Ovary (tissue), 7 donors: ENCODE measurements at regions not wholly inside any gene's neighbourhood (a gene's known extent, or its start where the extent isn't known, plus 50 kb on each side); places are given as distances from the start of the nearest gene placed in this dataset.

Experiments
- DNase-seq, 5 donors: peaks; one replicate each; pipeline ENCODE4 v3.0.0-alpha.2; 2019 to 2020
- H3K27ac ChIP-seq, 2 donors: fragments of 200-600 bp; one replicate each; pipeline versions ENCODE4 v1.5.1 to v1.8.0; 2019 to 2022
- H3K27me3 ChIP-seq: fragments of 200-600 bp; one replicate; pipeline ENCODE4 v1.8.0; 2022
- H3K36me3 ChIP-seq: fragments of 200-600 bp; sonication (generic); one replicate; pipeline ENCODE4 v1.5.1; 2019
- H3K4me1 ChIP-seq: one replicate; pipeline ENCODE4 v1.8.1; 2013; ENCODE audit warnings: mild to moderate bottlenecking, moderate library complexity; ENCODE audit not compliant: insufficient read depth
- H3K4me3 ChIP-seq: fragments of 200-600 bp; sonication (generic); one replicate; pipeline ENCODE4 v1.5.1; 2017
- H3K9me3 ChIP-seq, 2 donors: fragments of 200-600 bp in 1 of 2; sonication (generic) in 1 of 2; one replicate each; pipeline versions ENCODE4 v1.5.1 to v1.8.1; 2013 to 2019; ENCODE audit warnings: mild to moderate bottlenecking in 1 of 2, moderate library complexity in 1 of 2
- CTCF ChIP-seq, 3 donors: fragments of 450-650 bp in 2 of 3; fragments of 200-600 bp in 1 of 3; IDR thresholded peaks; one replicate each; pipeline versions ENCODE4 v1.5.1 to v1.8.0; 2016 to 2022; ENCODE audit warnings: antibody characterized with exemption in 3 of 3, mild to moderate bottlenecking in 1 of 3
- EP300 ChIP-seq: sonication (generic); formaldehyde crosslinking; IDR thresholded peaks from one replicate; pipeline ENCODE4 v1.6.1; 2017; ENCODE audit warnings: antibody characterized with exemption
- POLR2A ChIP-seq: fragments of 450-650 bp; IDR thresholded peaks from one replicate; pipeline ENCODE4 v1.6.1; 2017; ENCODE audit warnings: antibody characterized with exemption, mild to moderate bottlenecking, moderate library complexity
- WGBS, 3 donors: extraction: QIAGEN DNeasy Blood & Tissue Kit in 1 of 3; methylation state at CpG; one replicate each; pipeline versions ENCODE4 v1.1.5 to v1.1.7; 2013 to 2017; 5-methylcytosine and 5-hydroxymethylcytosine counted together
- intact Hi-C, 4 donors: fragments of 100-400 bp; cut with DNase I; formaldehyde crosslinking; loops; one replicate each; pipeline versions ENCODE4 v1.11.0 to v1.15.1; 2022 to 2023
- donor health status: DM: no; HTN: no; CAD: no; lungs with moderate emphysema.
- donor health status: DM: no; HTN: no; CAD: no.
- donor health status: Bipolar disorder and iron deficiency.
- donor health status: DM: no; HTN: no; CAD: no.
- donor health status: DM: yes; HTN: yes; CAD: no.

- 58 to 74% (median 73%) methylated on average over 2 of the region's 2 CpGs for WGBS, 3 donors
Measured at GRCh38 chr3:132187746-132188145, 129.5 kb upstream of the ACP3 start.

GRCh38 chr3:132189601-132190000, 127.6 kb upstream of the ACP3 start:
- Histone ChIP-seq H3K27me3 (no peaks in the 10 kb centered on the region), H3K27ac (no peak overlapping the region), H3K4me1 (no peaks in the 10 kb centered on the region), H3K36me3 (no peaks in the 10 kb centered on the region), H3K9me3 (no peaks in the 10 kb centered on the region), H3K4me3 (no peak overlapping the region)
- 16 to 24% (median 19%) methylated on average over 3 of the region's 3 CpGs for WGBS, 3 donors
- TF ChIP-seq POLR2A (no peak), EP300 (no peak), CTCF (IDR thresholded peaks at IDR 0.05) (no peak)
- intact Hi-C loops, result no loop called here
- DNase-seq, result no peak

More at GRCh38 chr3:132187746-132188145, 129.5 kb upstream of the ACP3 start:
- no peak overlapping the region for H3K27ac ChIP-seq
- no peaks in the 10 kb centered on the region for H3K9me3 ChIP-seq
- no peaks in the 10 kb centered on the region for H3K27me3 ChIP-seq
- no peak overlapping the region for H3K4me3 ChIP-seq
- no peak for DNase-seq
- TF ChIP-seq EP300 (no peak), CTCF (IDR thresholded peaks at IDR 0.05) (no peak), POLR2A (no peak)
- no peaks in the 10 kb centered on the region for H3K4me1 ChIP-seq
- intact Hi-C loops, result no loop called here
- H3K36me3 ChIP-seq, result no peaks in the 10 kb centered on the region

GRCh38 chr3:132196113-132196512, 121.1 kb upstream of the ACP3 start:
- intact Hi-C loops, result no loop called here
- 35 to 77% (median 60%) methylated on average over 1 of the region's 1 CpG for WGBS, 3 donors
- DNase-seq, result no peak

GRCh38 chr3:132198516-132198915, 118.7 kb upstream of the ACP3 start:
- Histone ChIP-seq H3K27me3 (no peaks in the 10 kb centered on the region), H3K9me3 (no peaks in the 10 kb centered on the region), H3K27ac (no peak overlapping the region), H3K4me3 (no peak overlapping the region), H3K36me3 (no peaks in the 10 kb centered on the region), H3K4me1 (no peaks in the 10 kb centered on the region)
- TF ChIP-seq CTCF (IDR thresholded peaks at IDR 0.05) (no peak), EP300 (no peak), POLR2A (no peak)
- DNase-seq, result no peak
- intact Hi-C loops, result no loop called here

More at GRCh38 chr3:132196113-132196512, 121.1 kb upstream of the ACP3 start:
- TF ChIP-seq EP300 (no peak), POLR2A (no peak), CTCF (IDR thresholded peaks at IDR 0.05) (no peak)
- Histone ChIP-seq H3K36me3 (no peaks in the 10 kb centered on the region), H3K4me1 (no peaks in the 10 kb centered on the region), H3K27me3 (no peaks in the 10 kb centered on the region), H3K27ac (no peak overlapping the region), H3K9me3 (no peaks in the 10 kb centered on the region), H3K4me3 (no peak overlapping the region)

- no peaks in the 10 kb centered on the region for H3K36me3 ChIP-seq
- DNase-seq, result no peak
- H3K9me3 ChIP-seq, result no peaks in the 10 kb centered on the region
- TF ChIP-seq POLR2A (no peak), CTCF (IDR thresholded peaks at IDR 0.05) (no peak), EP300 (no peak)
- WGBS, 3 donors, result 40 to 55% (median 48%) methylated on average over 1 of the region's 1 CpG
- intact Hi-C loops, result no loop called here
- H3K4me1 ChIP-seq, result no peaks in the 10 kb centered on the region
- H3K27ac ChIP-seq, result no peak overlapping the region
- H3K27me3 ChIP-seq, result no peaks in the 10 kb centered on the region
- no peak overlapping the region for H3K4me3 ChIP-seq
Measured at GRCh38 chr3:132199451-132199850, 117.8 kb upstream of the ACP3 start.
